SK-N-SH treated with all-trans-retinoic acid at 6 μM for 48 hours (cell line): ENCODE measurements at regions not wholly inside any gene's neighbourhood (a gene's known extent, or its start where the extent isn't known, plus 50 kb on each side); places are given as distances from the start of the nearest gene placed in this dataset.

Source experiments
- ATAC-seq: fragments of 200-7000 bp; cut with Tn5 transposase; 3 replicates; pipeline ENCODE4 v1.9.1; 2020; ENCODE audit warnings: mild to moderate bottlenecking, moderate library complexity
- ARNTL ChIP-seq: fragments of 450-650 bp; formaldehyde crosslinking; IDR thresholded peaks from 2 replicates; pipeline ENCODE4 v1.5.0; 2020; ENCODE audit warnings: low read depth, mild to moderate bottlenecking, moderate library complexity, borderline replicate concordance
- CREB5 ChIP-seq: fragments of 250-450 bp; sonication (Bioruptor Pico); IDR thresholded peaks from 2 replicates; pipeline ENCODE4 v1.5.1; 2020; ENCODE audit warnings: low read depth, mild to moderate bottlenecking, moderate library complexity
- CSDC2 ChIP-seq: fragments of 250-450 bp; sonication (Bioruptor Pico); IDR thresholded peaks from 2 replicates; pipeline ENCODE4 v1.5.0; 2020; ENCODE audit warnings: mild to moderate bottlenecking, moderate library complexity
- CSRNP3 ChIP-seq: fragments of 250-450 bp; sonication (Bioruptor Pico); IDR thresholded peaks from 2 replicates; pipeline ENCODE4 v1.5.1; 2021; ENCODE audit warnings: mild to moderate bottlenecking, moderate library complexity
- ESRRG ChIP-seq: fragments of 250-450 bp; sonication (Bioruptor Pico); IDR thresholded peaks from 2 replicates; pipeline ENCODE4 v1.6.1; 2021; ENCODE audit warnings: mild to moderate bottlenecking
- GLIS3 ChIP-seq: fragments of 250-450 bp; sonication (Bioruptor Pico); IDR thresholded peaks from 2 replicates; pipeline ENCODE4 v1.5.0; 2020; ENCODE audit warnings: mild to moderate bottlenecking, moderate library complexity
- ISL1 ChIP-seq: fragments of 250-450 bp; sonication (Bioruptor Pico); IDR thresholded peaks from 2 replicates; pipeline ENCODE4 v2.1.2; 2022; ENCODE audit warnings: mild to moderate bottlenecking, moderate library complexity
- PATZ1 ChIP-seq: fragments of 250-450 bp; sonication (Bioruptor Pico); IDR thresholded peaks from 2 replicates; pipeline ENCODE4 v1.8.0; 2020; ENCODE audit warnings: mild to moderate bottlenecking, moderate library complexity, borderline replicate concordance
- POU6F1 ChIP-seq: fragments of 250-450 bp; sonication (Bioruptor Pico); IDR thresholded peaks from 2 replicates; pipeline ENCODE4 v1.8.0; 2021; ENCODE audit warnings: low read depth, mild to moderate bottlenecking, moderate library complexity, borderline replicate concordance
- PPARA ChIP-seq: fragments of 250-450 bp; sonication (Bioruptor Pico); IDR thresholded peaks from 2 replicates; pipeline ENCODE4 v1.5.0; 2020; ENCODE audit warnings: mild to moderate bottlenecking, borderline replicate concordance
- SNAI2 ChIP-seq: fragments of 250-450 bp; sonication (Bioruptor Pico); IDR thresholded peaks from 2 replicates; pipeline ENCODE4 v1.5.0; 2020; ENCODE audit warnings: mild to moderate bottlenecking, moderate library complexity
- TCF4 ChIP-seq: fragments of 250-450 bp; sonication (Bioruptor Pico); IDR thresholded peaks from 2 replicates; pipeline ENCODE4 v1.8.0; 2021; ENCODE audit warnings: mild to moderate bottlenecking, moderate library complexity, borderline replicate concordance
- TOX ChIP-seq: fragments of 250-450 bp; sonication (Bioruptor Pico); IDR thresholded peaks from 2 replicates; pipeline ENCODE4 v1.8.0; 2021; ENCODE audit warnings: mild to moderate bottlenecking, moderate library complexity, borderline replicate concordance
- TSHZ2 ChIP-seq: fragments of 250-450 bp; sonication (Bioruptor Pico); IDR thresholded peaks from 2 replicates; pipeline ENCODE4 v1.5.0; 2020; ENCODE audit warnings: mild to moderate bottlenecking, moderate library complexity
- ZC3H10 ChIP-seq: fragments of 250-450 bp; sonication (Bioruptor Pico); IDR thresholded peaks from 2 replicates; pipeline ENCODE4 v1.5.1; 2021; ENCODE audit warnings: mild to moderate bottlenecking, moderate library complexity
- ZFP30 ChIP-seq: fragments of 450-650 bp; formaldehyde crosslinking; IDR thresholded peaks from 2 replicates; pipeline ENCODE4 v1.5.0; 2022; ENCODE audit warnings: mild to moderate bottlenecking, moderate library complexity
- ZNF565 ChIP-seq: fragments of 450-650 bp; formaldehyde crosslinking; conservative IDR thresholded peaks from 2 replicates; pipeline ENCODE4 v1.5.0; 2020; ENCODE audit warnings: low read depth, mild to moderate bottlenecking, moderate library complexity
- ZNF70 ChIP-seq: fragments of 450-650 bp; formaldehyde crosslinking; IDR thresholded peaks from 2 replicates; pipeline ENCODE4 v1.5.0; 2020; ENCODE audit warnings: mild to moderate bottlenecking, moderate library complexity
- ZNF8 ChIP-seq: fragments of 450-650 bp; formaldehyde crosslinking; IDR thresholded peaks from 2 replicates; pipeline ENCODE4 v1.5.0; 2020; ENCODE audit warnings: mild to moderate bottlenecking, moderate library complexity

GRCh38 chr3:71906976-71907375 lies 122.0 kb upstream of the PROK2 start:
- ATAC-seq: no peak
- TF ChIP-seq SNAI2 (CRISPR knock-in tag) (no peak), TOX (no peak)

- TF ChIP-seq ESRRG (CRISPR knock-in tag) (no peak), PPARA (CRISPR knock-in tag) (no peak), SNAI2 (CRISPR knock-in tag) (no peak), CREB5 (CRISPR knock-in tag) (no peak), GLIS3 (no peak), CSRNP3 (no peak), ARNTL (no peak), ZC3H10 (no peak), POU6F1 (CRISPR knock-in tag) (no peak), ZNF565 (CRISPR knock-in tag) (no peak), ISL1 (CRISPR knock-in tag) (no peak), ZFP30 (CRISPR knock-in tag) (no peak)
- no peak for ATAC-seq
Measured at GRCh38 chr3:71905426-71905825, 120.5 kb upstream of the PROK2 start.

- TF ChIP-seq PPARA (CRISPR knock-in tag) (no peak), ESRRG (CRISPR knock-in tag) (no peak), ZNF70 (CRISPR knock-in tag) (no peak), ISL1 (CRISPR knock-in tag) (no peak), POU6F1 (CRISPR knock-in tag) (no peak), CSRNP3 (no peak), TSHZ2 (CRISPR knock-in tag) (no peak), ARNTL (no peak), CREB5 (CRISPR knock-in tag) (no peak), TCF4 (no peak)
- ATAC-seq: no peak
Measured at GRCh38 chr3:71903936-71904335, 119.0 kb upstream of the PROK2 start.

GRCh38 chr3:71903112-71903495 lies 118.2 kb upstream of the PROK2 start:
- no peak for ATAC-seq
- TF ChIP-seq ZNF70 (CRISPR knock-in tag): no peak
- TF ChIP-seq CSDC2 (CRISPR knock-in tag): no peak
- no peak for TF ChIP-seq POU6F1 (CRISPR knock-in tag)
- no peak for TF ChIP-seq ZNF8 (CRISPR knock-in tag)
- no peak for TF ChIP-seq PATZ1 (CRISPR knock-in tag)
- TF ChIP-seq CSRNP3: no peak
